Effector memory CD4-positive, alpha-beta T cell (primary cell): ENCODE measurements at regions not wholly inside any gene's neighbourhood (a gene's known extent, or its start where the extent isn't known, plus 50 kb on each side); places are given as distances from the start of the nearest gene placed in this dataset.

Source experiments
- DNase-seq, 3 donors: peaks; one replicate each; pipeline ENCODE4 v3.0.0-alpha.2; 2020
- H3K27ac ChIP-seq: 2 replicates; pipeline ENCODE4 v1.7.0; 2013; ENCODE audit warnings: mild to moderate bottlenecking, low read length, moderate library complexity; ENCODE audit not compliant: insufficient read depth, poor library complexity, severe bottlenecking
- H3K27me3 ChIP-seq: replicated peaks from 2 replicates; pipeline ENCODE4 v1.7.0; 2013; ENCODE audit warnings: mild to moderate bottlenecking, low read length; ENCODE audit not compliant: insufficient read depth, control insufficient read depth, poor library complexity, severe bottlenecking
- H3K36me3 ChIP-seq: 2 replicates; pipeline ENCODE4 v1.7.0; 2013; ENCODE audit warnings: mild to moderate bottlenecking, low read length, moderate library complexity; ENCODE audit not compliant: control insufficient read depth, insufficient read depth
- H3K4me1 ChIP-seq: 2 replicates; pipeline ENCODE4 v1.7.0; 2013; ENCODE audit warnings: low read length, mild to moderate bottlenecking; ENCODE audit not compliant: control insufficient read depth, insufficient read depth, poor library complexity, severe bottlenecking
- H3K4me3 ChIP-seq: 2 replicates; pipeline ENCODE4 v1.7.0; 2013; ENCODE audit warnings: low read length, low read depth, mild to moderate bottlenecking; ENCODE audit not compliant: insufficient read depth, poor library complexity, severe bottlenecking
- H3K9me3 ChIP-seq: 2 replicates; pipeline ENCODE4 v1.7.0; 2013; ENCODE audit warnings: mild to moderate bottlenecking, low read length, moderate library complexity; ENCODE audit not compliant: control insufficient read depth

GRCh38 chr6:133743621-133744020, 145.3 kb upstream of the TCF21 start:
- Histone ChIP-seq H3K4me3 (no peak overlapping the region), H3K4me1 (no peaks in the 10 kb centered on the region), H3K27ac (no peak overlapping the region), H3K27me3 (no peaks in the 10 kb centered on the region), H3K36me3 (no peaks in the 10 kb centered on the region), H3K9me3 (no peaks in the 10 kb centered on the region)
- DNase-seq: no peak

- DNase-seq: no peak
- H3K4me3 ChIP-seq: no peak overlapping the region
- H3K9me3 ChIP-seq: no peaks in the 10 kb centered on the region
- no peaks in the 10 kb centered on the region for H3K27me3 ChIP-seq
- H3K36me3 ChIP-seq: no peaks in the 10 kb centered on the region
- H3K27ac ChIP-seq: no peak overlapping the region
- H3K4me1 ChIP-seq: no peaks in the 10 kb centered on the region
Measured at GRCh38 chr6:133746417-133746770, 142.5 kb upstream of the TCF21 start.

GRCh38 chr6:133748628-133749027, 140.3 kb upstream of the TCF21 start:
- DNase-seq: no peak
- no peaks in the 10 kb centered on the region for H3K4me1 ChIP-seq
- H3K4me3 ChIP-seq: no peak overlapping the region
- H3K9me3 ChIP-seq: no peaks in the 10 kb centered on the region
- H3K27me3 ChIP-seq: no peaks in the 10 kb centered on the region
- H3K36me3 ChIP-seq: no peaks in the 10 kb centered on the region
- H3K27ac ChIP-seq: no peak overlapping the region

GRCh38 chr6:133749427-133749826, 139.5 kb upstream of the TCF21 start:
- H3K4me3 ChIP-seq: no peak overlapping the region
- no peak for DNase-seq
- no peaks in the 10 kb centered on the region for H3K27me3 ChIP-seq
- no peak overlapping the region for H3K27ac ChIP-seq
- no peaks in the 10 kb centered on the region for H3K36me3 ChIP-seq
- H3K4me1 ChIP-seq: no peaks in the 10 kb centered on the region
- no peaks in the 10 kb centered on the region for H3K9me3 ChIP-seq

- H3K27ac ChIP-seq: no peak overlapping the region
- H3K4me1 ChIP-seq: no peaks in the 10 kb centered on the region
- no peaks in the 10 kb centered on the region for H3K27me3 ChIP-seq
- H3K36me3 ChIP-seq: no peaks in the 10 kb centered on the region
- no peaks in the 10 kb centered on the region for H3K9me3 ChIP-seq
- H3K4me3 ChIP-seq: no peak overlapping the region
- no peak for DNase-seq
Measured at GRCh38 chr6:133752129-133752528, 136.8 kb upstream of the TCF21 start.

- Histone ChIP-seq H3K36me3 (no peaks in the 10 kb centered on the region), H3K27ac (no peak overlapping the region), H3K9me3 (no peaks in the 10 kb centered on the region), H3K27me3 (no peaks in the 10 kb centered on the region), H3K4me1 (no peaks in the 10 kb centered on the region), H3K4me3 (no peak overlapping the region)
- no peak for DNase-seq
Measured at GRCh38 chr6:133753756-133754155, 135.2 kb upstream of the TCF21 start.

GRCh38 chr6:133754298-133754697, 134.6 kb upstream of the TCF21 start:
- Histone ChIP-seq H3K4me1 (no peaks in the 10 kb centered on the region), H3K27me3 (no peaks in the 10 kb centered on the region), H3K9me3 (no peaks in the 10 kb centered on the region), H3K27ac (no peak overlapping the region), H3K4me3 (no peak overlapping the region), H3K36me3 (no peaks in the 10 kb centered on the region)
- DNase-seq: no peak

GRCh38 chr6:133756078-133756695, 132.7 kb upstream of the TCF21 start:
- no peak for DNase-seq
- no peaks in the 10 kb centered on the region for H3K4me1 ChIP-seq

GRCh38 chr6:133757335-133757734, 131.6 kb upstream of the TCF21 start:
- Histone ChIP-seq H3K9me3 (no peaks in the 10 kb centered on the region), H3K36me3 (no peaks in the 10 kb centered on the region), H3K27ac (no peak overlapping the region), H3K4me3 (no peak overlapping the region), H3K4me1 (no peaks in the 10 kb centered on the region), H3K27me3 (no peaks in the 10 kb centered on the region)
- DNase-seq: no peak

More at GRCh38 chr6:133756078-133756695, 132.7 kb upstream of the TCF21 start:
- Histone ChIP-seq H3K9me3 (no peaks in the 10 kb centered on the region), H3K36me3 (no peaks in the 10 kb centered on the region), H3K27ac (no peak overlapping the region), H3K4me3 (no peak overlapping the region), H3K27me3 (no peaks in the 10 kb centered on the region)

GRCh38 chr6:133758815-133759335, 130.0 kb upstream of the TCF21 start:
- no peaks in the 10 kb centered on the region for H3K27me3 ChIP-seq
- H3K4me3 ChIP-seq: no peak overlapping the region
- no peak overlapping the region for H3K27ac ChIP-seq
- no peaks in the 10 kb centered on the region for H3K4me1 ChIP-seq
- no peaks in the 10 kb centered on the region for H3K36me3 ChIP-seq
- no peak for DNase-seq
- no peaks in the 10 kb centered on the region for H3K9me3 ChIP-seq
